DND-41 (cell line): ENCODE measurements at regions not wholly inside any gene's neighbourhood (a gene's known extent, or its start where the extent isn't known, plus 50 kb on each side); places are given as distances from the start of the nearest gene placed in this dataset.

Experiments used
- ATAC-seq: fragments of 200-7000 bp; cut with Tn5 transposase; 3 replicates; pipeline ENCODE4 v1.9.1; 2021; ENCODE audit warnings: low read depth; ENCODE audit not compliant: insufficient read depth
- DNase-seq: peaks from one replicate; pipeline ENCODE4 v3.0.0-alpha.2; 2020
- H2AFZ ChIP-seq: 2 replicates; pipeline ENCODE4 v1.6.0; 2012; ENCODE audit warnings: low read depth, low read length
- H3K27ac ChIP-seq: 2 replicates; pipeline ENCODE4 v1.5.1; 2012; ENCODE audit warnings: low read length, inconsistent platforms
- H3K27me3 ChIP-seq: fragments of 200-600 bp; sonication (generic); 2 replicates; pipeline ENCODE4 v1.6.0; 2012; ENCODE audit warnings: low read length, mild to moderate bottlenecking, inconsistent platforms; ENCODE audit not compliant: insufficient read depth, poor library complexity
- H3K36me3 ChIP-seq: 2 replicates; pipeline ENCODE4 v1.5.1; 2012; ENCODE audit warnings: low read length, inconsistent platforms; ENCODE audit not compliant: insufficient read depth
- H3K4me1 ChIP-seq: 2 replicates; pipeline ENCODE4 v1.5.1; 2012; ENCODE audit warnings: mild to moderate bottlenecking, low read length; ENCODE audit not compliant: insufficient read depth
- H3K4me2 ChIP-seq: 2 replicates; pipeline ENCODE4 v1.6.0; 2012; ENCODE audit warnings: mild to moderate bottlenecking, moderate library complexity, low read length, inconsistent platforms; ENCODE audit not compliant: insufficient read depth
- H3K4me3 ChIP-seq, 2 experiments: fragments of 200-600 bp in 1 of 2; shearing (Covaris generic) in 1 of 2; 2 replicates each; pipeline ENCODE4 v1.5.1; 2012 to 2016; ENCODE audit warnings: inconsistent platforms in 2 of 2, low read length in 2 of 2, mild to moderate bottlenecking in 2 of 2, low read depth in 1 of 2, moderate library complexity in 1 of 2
- H3K79me2 ChIP-seq: 2 replicates; pipeline ENCODE4 v1.6.0; 2012; ENCODE audit warnings: low read length, inconsistent platforms; ENCODE audit not compliant: insufficient read depth
- H3K9ac ChIP-seq: 2 replicates; pipeline ENCODE4 v1.6.0; 2012; ENCODE audit warnings: low read depth, mild to moderate bottlenecking, inconsistent platforms, low read length, moderate library complexity
- H3K9me3 ChIP-seq: 2 replicates; pipeline ENCODE4 v1.5.1; 2012; ENCODE audit warnings: low read length, moderate library complexity, mild to moderate bottlenecking, inconsistent platforms; ENCODE audit not compliant: insufficient read depth, severe bottlenecking
- H4K20me1 ChIP-seq: 2 replicates; pipeline ENCODE4 v1.6.0; 2012; ENCODE audit warnings: low read length; ENCODE audit not compliant: insufficient read depth
- EZH2 ChIP-seq: IDR thresholded peaks from 3 replicates; pipeline ENCODE4 v1.6.1; 2012; ENCODE audit warnings: borderline replicate concordance, low read depth, mild to moderate bottlenecking, moderate library complexity, low read length, inconsistent platforms; ENCODE audit not compliant: severe bottlenecking
- TF ChIP-seq, protein P1 (sequence below): IDR thresholded peaks from 2 replicates; pipeline ENCODE4 v1.5.1; 2012; ENCODE audit warnings: borderline replicate concordance, low read length, moderate library complexity, mild to moderate bottlenecking; ENCODE audit not compliant: poor library complexity, severe bottlenecking; ENCODE audit errors: extremely low read depth

- Histone ChIP-seq H3K79me2 (no peaks in the 10 kb centered on the region), H3K4me3 (no peak overlapping the region), H3K4me2 (no peak overlapping the region), H3K9ac (no peak overlapping the region), H4K20me1 (no peaks in the 10 kb centered on the region), H3K27me3 (no peaks in the 10 kb centered on the region), H2AFZ (no peak overlapping the region), H3K9me3 (no peaks in the 10 kb centered on the region), H3K4me1 (peaks cover 52% of the 10 kb centered on the region), H3K27ac (no peak overlapping the region), H3K36me3 (no peaks in the 10 kb centered on the region)
- TF ChIP-seq, protein P1, sequence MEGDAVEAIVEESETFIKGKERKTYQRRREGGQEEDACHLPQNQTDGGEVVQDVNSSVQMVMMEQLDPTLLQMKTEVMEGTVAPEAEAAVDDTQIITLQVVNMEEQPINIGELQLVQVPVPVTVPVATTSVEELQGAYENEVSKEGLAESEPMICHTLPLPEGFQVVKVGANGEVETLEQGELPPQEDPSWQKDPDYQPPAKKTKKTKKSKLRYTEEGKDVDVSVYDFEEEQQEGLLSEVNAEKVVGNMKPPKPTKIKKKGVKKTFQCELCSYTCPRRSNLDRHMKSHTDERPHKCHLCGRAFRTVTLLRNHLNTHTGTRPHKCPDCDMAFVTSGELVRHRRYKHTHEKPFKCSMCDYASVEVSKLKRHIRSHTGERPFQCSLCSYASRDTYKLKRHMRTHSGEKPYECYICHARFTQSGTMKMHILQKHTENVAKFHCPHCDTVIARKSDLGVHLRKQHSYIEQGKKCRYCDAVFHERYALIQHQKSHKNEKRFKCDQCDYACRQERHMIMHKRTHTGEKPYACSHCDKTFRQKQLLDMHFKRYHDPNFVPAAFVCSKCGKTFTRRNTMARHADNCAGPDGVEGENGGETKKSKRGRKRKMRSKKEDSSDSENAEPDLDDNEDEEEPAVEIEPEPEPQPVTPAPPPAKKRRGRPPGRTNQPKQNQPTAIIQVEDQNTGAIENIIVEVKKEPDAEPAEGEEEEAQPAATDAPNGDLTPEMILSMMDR = peak; percentile 2
- TF ChIP-seq EZH2 = no peak
- ATAC-seq (no peak), DNase-seq (no peak)
Observed at GRCh38 chr20:53749499-53749898, 155.9 kb upstream of the ZNF217 start.

DNA sequence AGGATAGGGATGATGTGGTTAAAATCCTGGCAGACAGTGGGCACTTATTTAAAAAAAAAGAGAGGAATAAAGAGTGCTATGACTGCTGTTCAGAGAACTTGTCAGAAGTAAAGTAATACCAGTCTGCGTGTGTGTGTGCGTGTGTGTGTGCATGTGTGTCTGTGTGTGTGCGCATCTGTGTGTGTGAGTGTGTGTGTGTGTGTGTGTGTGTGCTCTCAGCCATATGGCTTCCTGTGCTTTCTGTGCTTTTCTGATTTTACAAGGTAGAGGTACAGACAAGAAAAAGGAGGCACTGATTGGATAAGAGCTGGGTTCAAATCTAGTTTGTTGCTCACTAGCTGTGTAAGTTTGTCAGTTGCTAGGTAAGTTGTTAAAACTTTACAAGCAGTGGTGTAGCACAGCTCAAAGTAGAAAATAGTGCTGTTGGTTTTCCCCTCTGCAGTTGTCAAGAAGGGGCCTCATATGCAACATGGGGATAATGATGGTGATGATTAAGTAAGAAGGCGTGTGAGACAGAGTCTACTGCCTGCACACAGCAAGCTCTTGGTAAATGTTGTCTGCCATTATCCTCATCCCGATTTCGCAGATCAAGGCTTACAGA lies 155.3 kb upstream of the ZNF217 start:
- no peak overlapping the region for H2AFZ ChIP-seq

DNA sequence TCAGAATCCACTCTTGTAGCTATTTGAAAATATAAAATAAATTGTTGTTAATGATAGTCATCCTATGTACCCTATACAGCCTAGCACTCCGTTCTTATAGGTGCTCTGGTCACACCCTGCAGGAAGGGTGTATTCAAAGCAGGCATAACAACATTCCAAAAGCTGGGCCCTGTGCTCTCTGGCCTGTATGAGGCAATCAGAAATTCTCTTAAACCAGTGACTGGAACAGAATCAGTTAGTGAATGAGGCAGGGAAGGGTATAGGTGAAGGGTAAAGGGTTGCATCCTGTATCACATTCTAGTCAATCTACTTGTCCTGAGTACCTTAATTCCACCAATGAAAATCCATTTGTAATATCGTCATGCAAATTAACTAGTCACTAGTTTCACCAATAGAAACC lies 154.5 kb upstream of the ZNF217 start:
- H3K27me3 ChIP-seq = no peaks in the 10 kb centered on the region
- 0 out of 2 replicates have a peak overlapping the region, but pooled peaks have one; percentile 1 for H3K27ac ChIP-seq
- H3K4me1 ChIP-seq = peaks cover 39% of the 10 kb centered on the region
- no peak for TF ChIP-seq EZH2
- TF ChIP-seq, protein P1 = no peak
- no peak overlapping the region for H3K4me3 ChIP-seq
- no peaks in the 10 kb centered on the region for H3K36me3 ChIP-seq
- H3K79me2 ChIP-seq = no peaks in the 10 kb centered on the region
- no peak overlapping the region for H3K9ac ChIP-seq
- no peak for DNase-seq
- no peak overlapping the region for H3K4me2 ChIP-seq
- H3K9me3 ChIP-seq = no peaks in the 10 kb centered on the region
- ATAC-seq = no peak
- H2AFZ ChIP-seq = no peak overlapping the region
- H4K20me1 ChIP-seq = no peaks in the 10 kb centered on the region

More for the DNA sequence above, 155.3 kb upstream of the ZNF217 start:
- H3K27me3 ChIP-seq = no peaks in the 10 kb centered on the region
- H4K20me1 ChIP-seq = no peaks in the 10 kb centered on the region
- H3K4me1 ChIP-seq = peaks cover 46% of the 10 kb centered on the region
- ATAC-seq (no peak), DNase-seq (peak; percentile 21)
- H3K36me3 ChIP-seq = no peaks in the 10 kb centered on the region
- no peak overlapping the region for H3K4me3 ChIP-seq
- no peak overlapping the region for H3K27ac ChIP-seq
- no peaks in the 10 kb centered on the region for H3K9me3 ChIP-seq
- H3K9ac ChIP-seq = no peak overlapping the region
- no peaks in the 10 kb centered on the region for H3K79me2 ChIP-seq
- TF ChIP-seq, protein P1 = no peak
- no peak for TF ChIP-seq EZH2
- no peak overlapping the region for H3K4me2 ChIP-seq
